ENCODE measurements at regions not wholly inside any gene's neighbourhood (a gene's known extent, or its start where the extent isn't known, plus 50 kb on each side); places are given as distances from the start of the nearest gene placed in this dataset.
"Not testable (repeated sequence)": the region's sequence is repeated elsewhere in the genome, so short reads cannot be mapped to it uniquely, and the experiment has no call there.

- TF ChIP-seq, protein P1, sequence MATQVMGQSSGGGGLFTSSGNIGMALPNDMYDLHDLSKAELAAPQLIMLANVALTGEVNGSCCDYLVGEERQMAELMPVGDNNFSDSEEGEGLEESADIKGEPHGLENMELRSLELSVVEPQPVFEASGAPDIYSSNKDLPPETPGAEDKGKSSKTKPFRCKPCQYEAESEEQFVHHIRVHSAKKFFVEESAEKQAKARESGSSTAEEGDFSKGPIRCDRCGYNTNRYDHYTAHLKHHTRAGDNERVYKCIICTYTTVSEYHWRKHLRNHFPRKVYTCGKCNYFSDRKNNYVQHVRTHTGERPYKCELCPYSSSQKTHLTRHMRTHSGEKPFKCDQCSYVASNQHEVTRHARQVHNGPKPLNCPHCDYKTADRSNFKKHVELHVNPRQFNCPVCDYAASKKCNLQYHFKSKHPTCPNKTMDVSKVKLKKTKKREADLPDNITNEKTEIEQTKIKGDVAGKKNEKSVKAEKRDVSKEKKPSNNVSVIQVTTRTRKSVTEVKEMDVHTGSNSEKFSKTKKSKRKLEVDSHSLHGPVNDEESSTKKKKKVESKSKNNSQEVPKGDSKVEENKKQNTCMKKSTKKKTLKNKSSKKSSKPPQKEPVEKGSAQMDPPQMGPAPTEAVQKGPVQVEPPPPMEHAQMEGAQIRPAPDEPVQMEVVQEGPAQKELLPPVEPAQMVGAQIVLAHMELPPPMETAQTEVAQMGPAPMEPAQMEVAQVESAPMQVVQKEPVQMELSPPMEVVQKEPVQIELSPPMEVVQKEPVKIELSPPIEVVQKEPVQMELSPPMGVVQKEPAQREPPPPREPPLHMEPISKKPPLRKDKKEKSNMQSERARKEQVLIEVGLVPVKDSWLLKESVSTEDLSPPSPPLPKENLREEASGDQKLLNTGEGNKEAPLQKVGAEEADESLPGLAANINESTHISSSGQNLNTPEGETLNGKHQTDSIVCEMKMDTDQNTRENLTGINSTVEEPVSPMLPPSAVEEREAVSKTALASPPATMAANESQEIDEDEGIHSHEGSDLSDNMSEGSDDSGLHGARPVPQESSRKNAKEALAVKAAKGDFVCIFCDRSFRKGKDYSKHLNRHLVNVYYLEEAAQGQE (IDR thresholded peaks at IDR 0.05), result no peak
- TF ChIP-seq POLR2A (IDR thresholded peaks at IDR 0.05; ENCODE audit: low read length), result no peak
These were observed 77.0 kb upstream of the ATL2 start (continued) for GRCh38 chr2:38454081-38454480.

- WGBS (ENCODE audit: missing lambda C conversion rate), result 48% methylated on average over 5 of the region's 5 CpGs
- H3K27ac ChIP-seq; H3K4me1 ChIP-seq; H3K4me2 ChIP-seq; ATAC-seq; FAIRE-seq; H3K9me3 ChIP-seq; H3K4me3 ChIP-seq; DNase-seq (ENCODE audit: low read depth in 1 of 2, low spot score in 1 of 2): not testable (repeated sequence)
- ChIA-PET CTCF (interaction anchor here (1.0 to 4.4 kb wide), 3 partner anchors 11 to 15 kb away, joined by 3 to 20 read pairs (median 3); no protein-coding TSS in a partner anchor), POLR2A (interaction anchor here (0.7 kb wide), 1 partner anchor 74 kb away, joined by 5 read pairs; no protein-coding TSS in a partner anchor)
These were observed 74.7 kb upstream of the ATL2 start for GRCh38 chr2:38451778-38452177.

GRCh38 chr2:38450509-38450908, 73.4 kb upstream of the ATL2 start:
- POLR2A ChIA-PET, result no interaction called here

More at GRCh38 chr2:38450509-38450908, 73.4 kb upstream of the ATL2 start:
- 82% methylated on average over 2 of the region's 2 CpGs for WGBS (ENCODE audit: missing lambda C conversion rate)
- H3K27ac ChIP-seq, result no peak overlapping the region
- H3K4me2 ChIP-seq, result no peak overlapping the region
- TF ChIP-seq JUNB (IDR thresholded peaks at IDR 0.05), result no peak
- no peak for TF ChIP-seq MAFK (IDR thresholded peaks at IDR 0.05; ENCODE audit: partially characterized antibody)
- no peak for TF ChIP-seq POLR2A (IDR thresholded peaks at IDR 0.05; ENCODE audit: low read length)
- TF ChIP-seq RARB (CRISPR knock-in tag; IDR thresholded peaks at IDR 0.05), result no peak
- no peak for TF ChIP-seq ZFP36 (IDR thresholded peaks at IDR 0.05; ENCODE audit: borderline replicate concordance, partially characterized antibody)
- TF ChIP-seq ZNF302 (CRISPR knock-in tag; IDR thresholded peaks at IDR 0.05), result no peak
- TF ChIP-seq MAZ (IDR thresholded peaks at IDR 0.05; ENCODE audit: borderline replicate concordance, low read depth, low read length), result no peak
- TF ChIP-seq HDAC2 (IDR thresholded peaks at IDR 0.05), result no peak
- TF ChIP-seq NPAS2 (CRISPR knock-in tag; IDR thresholded peaks at IDR 0.05; ENCODE audit: borderline replicate concordance), result no peak
- TF ChIP-seq ATOH8 (CRISPR knock-in tag; IDR thresholded peaks at IDR 0.05; ENCODE audit: low read depth), result no peak
- TF ChIP-seq E2F6 (IDR thresholded peaks at IDR 0.05; ENCODE audit: borderline replicate concordance, low read depth), result no peak
- no peak for TF ChIP-seq RNF2 (IDR thresholded peaks at IDR 0.05; ENCODE audit: borderline replicate concordance, low read depth)
- no peak for TF ChIP-seq KDM1A (IDR thresholded peaks at IDR 0.05; ENCODE audit: low read depth)
- TF ChIP-seq FOXS1 (CRISPR knock-in tag; IDR thresholded peaks at IDR 0.05), result no peak
- TF ChIP-seq HEYL (CRISPR knock-in tag; IDR thresholded peaks at IDR 0.05), result no peak
- no peak for TF ChIP-seq PBX3 (IDR thresholded peaks at IDR 0.05)
- DNase-seq (ENCODE audit: low read depth in 1 of 2, low spot score in 1 of 2), result no peak
- no peak for ATAC-seq
- no peaks in the 10 kb centered on the region for H3K4me1 ChIP-seq
- no peak for FAIRE-seq
- no peaks in the 10 kb centered on the region for H3K9me3 ChIP-seq
- CTCF ChIA-PET, result interaction anchor here (0.6 to 4.4 kb wide), 2 partner anchors 16 to 73 kb away, joined by 4 to 20 read pairs; no protein-coding TSS in a partner anchor
- H3K4me3 ChIP-seq, result no peak overlapping the region

All from A549 (cell line).